PC-9 (cell line): ENCODE measurements at regions not wholly inside any gene's neighbourhood (a gene's known extent, or its start where the extent isn't known, plus 50 kb on each side); places are given as distances from the start of the nearest gene placed in this dataset.

ENCODE experiments used
- BruUV-seq: library from RNA; stranded (reverse); fragments of 400-500 nt; replicated peaks from 2 replicates; lab custom pipeline; 2021; lab: Mats Ljungman, UMichigan
- CTCF ChIA-PET: fragments of 300-600 bp; sonication (Branson Sonifier 250); formaldehyde crosslinking; loops from one replicate; lab custom pipeline; 2022; ENCODE audit warnings: antibody characterized with exemption; lab: Charles Lee
- POLR2A ChIA-PET: fragments of 300-600 bp; sonication (Branson Sonifier 250); formaldehyde crosslinking; loops from one replicate; lab custom pipeline; 2022; ENCODE audit warnings: antibody characterized with exemption; ENCODE audit not compliant: unreplicated experiment; lab: Charles Lee
- DNase-seq, 2 experiments: peaks; one replicate each; pipeline versions ENCODE4 v3.0.0 to v3.0.0-alpha.2; 2015 to 2022; ENCODE audit warnings: mixed read lengths in 1 of 2
- H2AFZ ChIP-seq: fragments of 200-600 bp; sonication (generic); 2 replicates; pipeline ENCODE4 v1.8.1; 2017; ENCODE audit warnings: antibody characterized with exemption
- H3F3A ChIP-seq: fragments of 200-600 bp; sonication (generic); 2 replicates; pipeline ENCODE4 v1.8.1; 2017; ENCODE audit warnings: antibody characterized with exemption, mild to moderate bottlenecking, low read depth; ENCODE audit not compliant: insufficient read depth
- H3K27ac ChIP-seq: fragments of 200-600 bp; sonication (generic); 2 replicates; pipeline ENCODE4 v1.6.1; 2016; ENCODE audit warnings: mixed run types
- H3K27me3 ChIP-seq: fragments of 200-600 bp; sonication (generic); 2 replicates; pipeline ENCODE4 v1.6.1; 2016; ENCODE audit warnings: low read depth, mixed run types; ENCODE audit not compliant: insufficient read depth
- H3K36me3 ChIP-seq: fragments of 200-600 bp; sonication (generic); 2 replicates; pipeline ENCODE4 v1.6.1; 2016; ENCODE audit warnings: low read depth, mixed run types
- H3K4me1 ChIP-seq: fragments of 200-600 bp; sonication (generic); replicated peaks from 2 replicates; pipeline ENCODE4 v1.6.1; 2016; ENCODE audit warnings: mixed run types; ENCODE audit not compliant: insufficient read depth
- H3K4me2 ChIP-seq: fragments of 200-600 bp; sonication (generic); 2 replicates; pipeline ENCODE4 v1.6.1; 2017; ENCODE audit warnings: mixed run types
- H3K4me3 ChIP-seq: fragments of 200-600 bp; sonication (generic); 2 replicates; pipeline ENCODE4 v1.6.1; 2016; ENCODE audit warnings: mixed run types
- H3K79me2 ChIP-seq: fragments of 200-600 bp; sonication (generic); 2 replicates; pipeline ENCODE4 v1.6.1; 2017; ENCODE audit warnings: low read depth, mixed run types
- H3K9me2 ChIP-seq: fragments of 200-600 bp; sonication (generic); 2 replicates; pipeline ENCODE4 v1.8.1; 2017; ENCODE audit warnings: mild to moderate bottlenecking; ENCODE audit not compliant: insufficient read depth
- H3K9me3 ChIP-seq: fragments of 200-600 bp; sonication (generic); 2 replicates; pipeline ENCODE4 v1.8.1; 2016; ENCODE audit warnings: low read depth; ENCODE audit not compliant: insufficient read depth
- H4K20me1 ChIP-seq: fragments of 200-600 bp; sonication (generic); 2 replicates; pipeline ENCODE4 v1.8.1; 2017; ENCODE audit not compliant: insufficient read depth
- CTCF ChIP-seq: fragments of 200-600 bp; sonication (generic); conservative IDR thresholded peaks from 2 replicates; pipeline ENCODE4 v1.6.1; 2017; ENCODE audit warnings: mixed run types, antibody characterized with exemption, mild to moderate bottlenecking, moderate library complexity
- EZH2 ChIP-seq: fragments of 200-600 bp; sonication (generic); IDR thresholded peaks from 2 replicates; pipeline ENCODE4 v1.8.0; 2017; ENCODE audit warnings: antibody characterized with exemption, low read depth
- intact Hi-C: fragments of 100-400 bp; cut with micrococcal nuclease; formaldehyde crosslinking; loops from one replicate; pipeline ENCODE4 v1.10.0; 2022; ENCODE audit not compliant: unreplicated experiment

DNA sequence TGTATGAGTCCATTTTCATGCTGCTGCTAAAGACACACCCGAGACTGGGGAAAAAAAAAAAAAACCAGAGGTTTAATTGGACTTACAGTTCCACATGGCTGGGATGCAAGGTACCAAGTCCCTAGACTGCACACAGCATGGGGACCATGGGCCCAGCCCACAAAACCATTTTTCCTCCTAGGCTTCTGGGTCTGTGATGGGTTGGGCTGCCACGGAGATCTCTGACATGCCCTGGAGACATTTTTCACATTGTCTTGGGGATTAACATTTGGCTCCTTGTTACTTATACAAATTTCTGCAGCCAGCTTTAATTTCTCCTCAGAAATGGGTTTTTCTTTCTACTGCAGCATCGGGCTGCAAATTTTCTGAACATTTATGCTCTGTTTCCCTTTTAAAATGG is 340.3 kb upstream of the NUDT12 start:
- TF ChIP-seq CTCF (no peak), EZH2 (no peak)
- H3K27me3 ChIP-seq, result no peaks in the 10 kb centered on the region
- no peak overlapping the region for H3K27ac ChIP-seq
- H3K4me2 ChIP-seq, result no peak overlapping the region
- intact Hi-C loops, result no loop called here
- no peaks in the 10 kb centered on the region for H3K4me1 ChIP-seq
- peaks cover 9% of the 10 kb centered on the region; the same call in 1 of the 2 replicates for H3K9me2 ChIP-seq
- POLR2A ChIA-PET, result no interaction called here
- DNase-seq, result no peak
- no peaks in the 10 kb centered on the region for H3F3A ChIP-seq
- no peaks in the 10 kb centered on the region for H4K20me1 ChIP-seq
- H2AFZ ChIP-seq, result no peak overlapping the region
- no peaks in the 10 kb centered on the region for H3K79me2 ChIP-seq
- BruUV-seq, result no TSS peak
- CTCF ChIA-PET, result no interaction called here
- no peaks in the 10 kb centered on the region for H3K9me3 ChIP-seq
- no peak overlapping the region for H3K4me3 ChIP-seq
- no peaks in the 10 kb centered on the region for H3K36me3 ChIP-seq

- ChIA-PET POLR2A (no interaction called here), CTCF (no interaction called here)
- no peak for DNase-seq
- Histone ChIP-seq H3F3A (no peaks in the 10 kb centered on the region), H3K36me3 (no peaks in the 10 kb centered on the region), H2AFZ (no peak overlapping the region), H3K9me2 (peaks cover 9% of the 10 kb centered on the region; the same call in 1 of the 2 replicates), H4K20me1 (no peaks in the 10 kb centered on the region), H3K4me2 (no peak overlapping the region), H3K4me1 (no peaks in the 10 kb centered on the region), H3K4me3 (no peak overlapping the region), H3K79me2 (no peaks in the 10 kb centered on the region), H3K9me3 (no peaks in the 10 kb centered on the region), H3K27me3 (no peaks in the 10 kb centered on the region), H3K27ac (no peak overlapping the region)
- TF ChIP-seq EZH2 (no peak), CTCF (no peak)
- intact Hi-C loops, result no loop called here
- BruUV-seq, result no TSS peak
Observed at GRCh38 chr5:103901885-103902284, 339.3 kb upstream of the NUDT12 start.

DNA sequence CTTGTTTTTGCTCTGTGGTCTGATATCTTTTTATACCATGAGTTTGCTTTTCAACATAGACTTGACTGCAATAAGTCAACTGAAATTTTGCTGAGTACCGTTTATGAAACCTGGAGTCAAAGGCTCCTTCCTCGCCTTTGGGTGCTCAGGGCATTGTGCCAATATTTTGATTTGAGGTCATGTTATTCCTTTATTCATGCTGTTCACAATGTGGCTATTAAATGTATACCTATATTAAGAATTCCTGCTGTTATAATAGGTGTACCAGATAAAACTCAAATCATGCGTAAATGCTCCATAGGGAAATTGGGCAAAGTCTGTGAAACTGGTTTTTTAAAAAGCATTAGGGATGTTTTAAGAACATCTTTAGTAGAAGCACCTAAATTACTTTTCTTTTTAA is 334.0 kb upstream of the NUDT12 start:
- Histone ChIP-seq H3F3A (no peaks in the 10 kb centered on the region), H3K36me3 (no peaks in the 10 kb centered on the region), H3K27ac (no peak overlapping the region), H4K20me1 (no peaks in the 10 kb centered on the region), H3K4me1 (no peaks in the 10 kb centered on the region), H3K4me3 (no peak overlapping the region), H3K79me2 (no peaks in the 10 kb centered on the region), H3K4me2 (no peak overlapping the region), H3K9me2 (peaks cover 8% of the 10 kb centered on the region; the same call in 1 of the 2 replicates), H3K27me3 (no peaks in the 10 kb centered on the region), H2AFZ (no peak overlapping the region), H3K9me3 (no peaks in the 10 kb centered on the region)
- POLR2A ChIA-PET, result no interaction called here
- BruUV-seq, result no TSS peak
- intact Hi-C loops, result no loop called here
- TF ChIP-seq CTCF (no peak), EZH2 (no peak)
- DNase-seq, result no peak
- CTCF ChIA-PET, result no interaction called here
